ENCODE measurements at regions not wholly inside any gene's neighbourhood (a gene's known extent, or its start where the extent isn't known, plus 50 kb on each side); places are given as distances from the start of the nearest gene placed in this dataset.

GRCh38 chr10:20991526-20991925, 94.4 kb upstream of the NEBL start:
- H3K27ac ChIP-seq: no peak overlapping the region
- H3K27me3 ChIP-seq: no peaks in the 10 kb centered on the region
- no peak for DNase-seq (ENCODE audit: low spot score)
- no peaks in the 10 kb centered on the region for H3K36me3 ChIP-seq
- no peaks in the 10 kb centered on the region for H3K4me1 ChIP-seq
- H3K9me3 ChIP-seq: no peaks in the 10 kb centered on the region
- H3K4me3 ChIP-seq: no peak overlapping the region
- TF ChIP-seq CTCF (IDR thresholded peaks at IDR 0.05): no peak

- Histone ChIP-seq H3K27me3 (no peaks in the 10 kb centered on the region), H3K36me3 (no peaks in the 10 kb centered on the region), H3K4me3 (no peak overlapping the region), H3K9me3 (no peaks in the 10 kb centered on the region), H3K4me1 (no peaks in the 10 kb centered on the region), H3K27ac (no peak overlapping the region)
- no peak for TF ChIP-seq CTCF (IDR thresholded peaks at IDR 0.05)
- DNase-seq (ENCODE audit: low spot score): no peak
Measured at GRCh38 chr10:20990604-20991003, 93.5 kb upstream of the NEBL start.

- Histone ChIP-seq H3K4me1 (no peaks in the 10 kb centered on the region), H3K27me3 (no peaks in the 10 kb centered on the region), H3K27ac (no peak overlapping the region), H3K36me3 (no peaks in the 10 kb centered on the region), H3K4me3 (no peak overlapping the region), H3K9me3 (no peaks in the 10 kb centered on the region)
- DNase-seq (ENCODE audit: low spot score): no peak
- TF ChIP-seq CTCF (IDR thresholded peaks at IDR 0.05): no peak
Measured at GRCh38 chr10:20988357-20988983, 91.4 kb upstream of the NEBL start.

GRCh38 chr10:20986049-20986448, 88.9 kb upstream of the NEBL start:
- H3K27ac ChIP-seq: no peak overlapping the region
- H3K4me3 ChIP-seq: no peak overlapping the region
- H3K27me3 ChIP-seq: no peaks in the 10 kb centered on the region
- DNase-seq (ENCODE audit: low spot score): no peak
- H3K36me3 ChIP-seq: no peaks in the 10 kb centered on the region
- H3K9me3 ChIP-seq: no peaks in the 10 kb centered on the region
- TF ChIP-seq CTCF (IDR thresholded peaks at IDR 0.05): no peak
- no peaks in the 10 kb centered on the region for H3K4me1 ChIP-seq

- H3K4me3 ChIP-seq: no peak overlapping the region
- H3K27ac ChIP-seq: no peak overlapping the region
- H3K36me3 ChIP-seq: no peaks in the 10 kb centered on the region
- no peak for DNase-seq (ENCODE audit: low spot score)
- no peaks in the 10 kb centered on the region for H3K4me1 ChIP-seq
- no peaks in the 10 kb centered on the region for H3K9me3 ChIP-seq
- no peaks in the 10 kb centered on the region for H3K27me3 ChIP-seq
- TF ChIP-seq CTCF (IDR thresholded peaks at IDR 0.05): no peak
Measured at GRCh38 chr10:20984662-20985061, 87.6 kb upstream of the NEBL start.

GRCh38 chr10:20981419-20981953, 84.4 kb upstream of the NEBL start:
- Histone ChIP-seq H3K27ac (no peak overlapping the region), H3K4me3 (no peak overlapping the region), H3K9me3 (no peaks in the 10 kb centered on the region), H3K4me1 (peaks cover 0 to 4% of the 10 kb centered on the region in 2 donors), H3K27me3 (no peaks in the 10 kb centered on the region), H3K36me3 (no peaks in the 10 kb centered on the region)
- TF ChIP-seq CTCF (IDR thresholded peaks at IDR 0.05): no peak
- no peak for DNase-seq (ENCODE audit: low spot score)

Data from right atrium auricular region (tissue), 2 donors.